Endothelial cell of umbilical vein (primary cell): ENCODE measurements at regions not wholly inside any gene's neighbourhood (a gene's known extent, or its start where the extent isn't known, plus 50 kb on each side); places are given as distances from the start of the nearest gene placed in this dataset.

Source experiments
- BruUV-seq: library from RNA; stranded (reverse); fragments of 400-500 nt; replicated peaks from 2 replicates; lab custom pipeline; 2021; lab: Mats Ljungman, UMichigan
- CTCF ChIA-PET: fragments of 300-600, 350-600 bp; sonication (Branson Sonifier 250); formaldehyde crosslinking; loops from one replicate; lab custom pipeline; 2021; ENCODE audit warnings: antibody characterized with exemption, inconsistent platforms; lab: Charles Lee
- POLR2A ChIA-PET: fragments of 300-600, 350-600 bp; sonication (Branson Sonifier 250); formaldehyde crosslinking; loops from one replicate; lab custom pipeline; 2021; ENCODE audit warnings: antibody characterized with exemption, inconsistent platforms; lab: Charles Lee
- DNase-seq: peaks from one replicate; pipeline ENCODE4 v3.0.0-alpha.2; 2011; ENCODE audit warnings: low read depth, low spot score
- FAIRE-seq: peaks from 2 replicates; lab custom pipeline; 2011; peaks lifted over from hg19 to GRCh38; lab: Jason Lieb, UNC
- H2AFZ ChIP-seq: 2 replicates; pipeline ENCODE4 v1.6.0; 2012; ENCODE audit warnings: low read depth, low read length, control low read depth, inconsistent platforms
- H3K27ac ChIP-seq: 2 replicates; pipeline ENCODE4 v1.5.1; 2011; ENCODE audit warnings: low read depth, mild to moderate bottlenecking, control low read depth, low read length, moderate library complexity; ENCODE audit not compliant: insufficient read depth
- H3K27me3 ChIP-seq, 2 experiments: 2 replicates each; pipeline versions ENCODE4 v1.6.0 to v1.6.1; 2011; ENCODE audit warnings: low read length in 2 of 2, mixed read lengths in 1 of 2; ENCODE audit not compliant: control insufficient read depth in 2 of 2, insufficient read depth in 2 of 2
- H3K36me3 ChIP-seq, 2 experiments: 2 replicates in 1 of 2; 3 replicates in 1 of 2; pipeline ENCODE4 v1.5.1; 2011; ENCODE audit warnings: low read length in 2 of 2, mild to moderate bottlenecking in 1 of 2, moderate library complexity in 1 of 2; ENCODE audit not compliant: control insufficient read depth in 2 of 2, insufficient read depth in 2 of 2; ENCODE audit errors: extremely low read depth in 1 of 2
- H3K4me1 ChIP-seq: 3 replicates; pipeline ENCODE4 v1.5.1; 2011; ENCODE audit warnings: mild to moderate bottlenecking, low read length; ENCODE audit not compliant: control insufficient read depth, insufficient read depth; ENCODE audit errors: extremely low read depth
- H3K4me2 ChIP-seq: 2 replicates; pipeline ENCODE4 v1.6.1; 2011; ENCODE audit warnings: low read length, control low read depth, mixed read lengths; ENCODE audit not compliant: insufficient read depth
- H3K4me3 ChIP-seq, 3 experiments: fragments of 200-600 bp in 1 of 3; sonication (generic), shearing (Covaris generic) in 1 of 3; replicated peaks in 1 of 3; 2 replicates each; pipeline ENCODE4 v1.5.1; 2011 to 2016; ENCODE audit warnings: control low read depth in 3 of 3, low read length in 3 of 3, mild to moderate bottlenecking in 2 of 3, inconsistent platforms in 1 of 3, low read depth in 1 of 3, moderate library complexity in 1 of 3; ENCODE audit not compliant: insufficient read depth in 1 of 3
- H3K79me2 ChIP-seq: 2 replicates; pipeline ENCODE4 v1.6.0; 2012; ENCODE audit warnings: low read length, inconsistent platforms; ENCODE audit not compliant: control insufficient read depth, insufficient read depth
- H3K9ac ChIP-seq: replicated peaks from 2 replicates; pipeline ENCODE3; 2011; ENCODE audit warnings: low read length, control low read depth; ENCODE audit not compliant: insufficient read depth; ENCODE audit errors: extremely low read depth
- H3K9me1 ChIP-seq: replicated peaks from 3 replicates; pipeline ENCODE4 v1.6.0; 2011; ENCODE audit warnings: mild to moderate bottlenecking, low read length; ENCODE audit not compliant: control insufficient read depth, insufficient read depth; ENCODE audit errors: extremely low read depth
- H3K9me3 ChIP-seq: replicated peaks from 2 replicates; pipeline ENCODE4 v1.5.1; 2012; ENCODE audit warnings: low read length, inconsistent platforms; ENCODE audit not compliant: control insufficient read depth, insufficient read depth
- H4K20me1 ChIP-seq: replicated peaks from 2 replicates; pipeline ENCODE3; 2011; ENCODE audit warnings: mild to moderate bottlenecking, low read length; ENCODE audit not compliant: control insufficient read depth, insufficient read depth; ENCODE audit errors: extremely low read depth
- EZH2 ChIP-seq: IDR thresholded peaks from 2 replicates; pipeline ENCODE4 v1.6.1; 2012; ENCODE audit warnings: borderline replicate concordance, low read depth, mild to moderate bottlenecking, moderate library complexity, low read length, inconsistent platforms; ENCODE audit not compliant: severe bottlenecking
- FOS ChIP-seq: IDR thresholded peaks from 2 replicates; pipeline ENCODE4 v1.6.1; 2011; ENCODE audit warnings: mild to moderate bottlenecking, low read length, moderate library complexity, borderline replicate concordance; ENCODE audit not compliant: insufficient read depth
- GATA2 ChIP-seq: IDR thresholded peaks from 2 replicates; pipeline ENCODE4 v1.7.0; 2011; ENCODE audit warnings: low read depth, mild to moderate bottlenecking, moderate library complexity, mixed read lengths, low read length; ENCODE audit not compliant: insufficient read length, insufficient read depth
- JUN ChIP-seq: IDR thresholded peaks from 2 replicates; pipeline ENCODE4 v1.6.1; 2011; ENCODE audit warnings: borderline replicate concordance, low read depth; ENCODE audit not compliant: insufficient read length, insufficient read depth
- MYC ChIP-seq: IDR thresholded peaks from one replicate; pipeline ENCODE4 v1.6.1; 2011; ENCODE audit warnings: mild to moderate bottlenecking, low read depth, low read length
- POLR2A ChIP-seq: IDR thresholded peaks from 2 replicates; pipeline ENCODE4 v1.6.1; 2012; ENCODE audit warnings: low read depth, mild to moderate bottlenecking, control low read depth, low read length
- POLR2AphosphoS5 ChIP-seq: IDR thresholded peaks from 2 replicates; pipeline ENCODE4 v1.6.1; 2012; ENCODE audit warnings: low read depth, mild to moderate bottlenecking, control low read depth, low read length, moderate library complexity; ENCODE audit not compliant: insufficient read depth
- dilution Hi-C: fragments of 300-500 bp; cut with MboI; formaldehyde crosslinking; loops from one replicate; pipeline ENCODE4 v1.15.0; 2019; ENCODE audit warnings: low sequenced_read_pairs; ENCODE audit not compliant: extremely low pct_ligation_motif_present
- intact Hi-C: fragments of 100-400 bp; cut with micrococcal nuclease; formaldehyde crosslinking; loops from one replicate; pipeline ENCODE4 v1.10.0; 2022
- TF ChIP-seq, protein P1 (sequence below): IDR thresholded peaks from 2 replicates; pipeline ENCODE4 v1.6.1; 2011; ENCODE audit not compliant: insufficient read depth, insufficient read length
- TF ChIP-seq, protein P2 (sequence below), 2 donors: IDR thresholded peaks; 1 replicate in 1 of 2; 2 replicates in 1 of 2; pipeline ENCODE4 v1.5.1; 2011; ENCODE audit warnings: low read length in 2 of 2, mild to moderate bottlenecking in 2 of 2, moderate library complexity in 2 of 2, control low read depth in 1 of 2, inconsistent platforms in 1 of 2, low read depth in 1 of 2; ENCODE audit not compliant: insufficient read depth in 1 of 2; ENCODE audit errors: extremely low read depth in 1 of 2

DNA sequence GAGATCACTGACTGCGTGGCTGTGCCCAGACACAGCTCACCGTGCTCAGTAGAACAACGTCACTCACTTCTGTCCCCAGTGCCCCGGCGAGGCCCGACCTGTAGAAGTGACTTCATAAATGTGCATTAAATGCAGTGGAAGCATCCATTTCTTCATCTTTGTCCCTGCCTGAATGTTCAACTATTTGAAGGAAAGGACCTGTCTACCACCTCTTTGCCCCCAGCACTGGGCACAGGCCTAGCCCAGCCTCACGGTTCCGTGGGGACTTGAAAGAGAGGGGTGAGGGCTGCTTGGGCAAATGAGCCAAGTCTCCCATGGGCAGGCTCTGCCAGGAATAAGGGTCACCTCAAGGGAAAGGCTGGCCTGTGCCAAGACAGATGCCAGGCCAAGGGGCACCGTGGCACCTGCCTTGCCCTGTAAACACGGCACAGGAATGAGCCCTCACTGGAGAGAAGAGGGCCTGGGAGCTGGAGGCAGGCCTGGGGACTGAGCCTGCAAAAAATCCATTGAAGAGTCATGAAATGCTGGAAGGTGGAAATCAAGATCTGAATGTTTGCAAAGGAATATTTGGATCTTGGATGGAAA lies 845.3 kb downstream of the BRD1 start:
- Histone ChIP-seq H3K9me1 (no peaks in the 10 kb centered on the region), H3K79me2 (no peaks in the 10 kb centered on the region), H3K4me2 (no peak overlapping the region), H4K20me1 (no peaks in the 10 kb centered on the region), H3K27ac (no peak overlapping the region), H3K4me3 (no peak overlapping the region), H3K27me3 (no peaks in the 10 kb centered on the region), H3K36me3 (no peaks in the 10 kb centered on the region), H3K4me1 (no peaks in the 10 kb centered on the region), H3K9ac (no peak overlapping the region), H3K9me3 (peaks cover 9% of the 10 kb centered on the region), H2AFZ (no peak overlapping the region)
- intact Hi-C loops = no loop called here
- ChIA-PET POLR2A (no interaction called here), CTCF (no interaction called here)
- no peak for TF ChIP-seq EZH2
- FAIRE-seq (no peak), DNase-seq (no peak)
- no TSS peak for BruUV-seq
- dilution Hi-C loops = no loop called here

DNA sequence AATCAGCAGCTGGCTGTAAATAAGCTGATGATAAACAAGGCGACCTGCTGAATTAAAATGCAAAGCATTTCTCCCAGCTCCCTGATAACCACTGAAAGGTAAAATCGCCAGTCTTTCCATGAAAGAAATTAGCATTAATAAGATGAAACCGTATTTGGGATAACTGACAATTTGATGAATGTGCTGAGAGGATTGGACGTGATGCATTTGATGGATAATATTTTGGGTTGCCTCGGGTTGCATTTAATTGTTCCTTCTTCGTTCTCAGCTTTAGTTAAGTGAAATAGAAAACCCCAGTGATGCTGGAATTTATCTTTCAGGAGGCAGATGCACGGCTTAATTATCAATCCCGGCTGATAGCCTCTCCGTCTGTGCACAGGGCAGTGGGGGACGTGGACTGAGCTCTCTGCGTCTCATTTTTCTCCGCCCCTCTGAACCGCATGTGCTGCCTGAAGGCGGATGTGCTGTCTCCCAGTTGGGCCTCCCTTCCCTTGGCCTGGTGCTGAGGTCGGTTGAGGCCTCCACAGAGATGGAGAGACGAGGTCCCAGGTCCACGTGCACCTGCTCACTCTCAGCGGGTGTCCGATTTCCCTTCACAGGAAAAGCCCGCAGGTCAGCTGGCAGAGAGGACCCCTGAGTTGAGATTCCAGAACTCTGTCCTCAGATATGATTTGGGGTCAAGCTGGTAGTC lies 846.2 kb downstream of the BRD1 start:
- Histone ChIP-seq H3K36me3 (no peaks in the 10 kb centered on the region), H3K4me3 (no peak overlapping the region), H3K4me2 (no peak overlapping the region), H3K79me2 (no peaks in the 10 kb centered on the region), H3K9me1 (no peaks in the 10 kb centered on the region), H3K27me3 (no peaks in the 10 kb centered on the region), H2AFZ (no peak overlapping the region), H3K9ac (no peak overlapping the region), H4K20me1 (no peaks in the 10 kb centered on the region), H3K9me3 (peaks cover 10% of the 10 kb centered on the region), H3K4me1 (no peaks in the 10 kb centered on the region), H3K27ac (no peak overlapping the region)
- no TSS peak for BruUV-seq
- DNase-seq = no peak
- ChIA-PET POLR2A (no interaction called here), CTCF (no interaction called here)
- dilution Hi-C loops = no loop called here
- intact Hi-C loops = no loop called here
- TF ChIP-seq JUN (no peak), FOS (no peak), GATA2 (no peak), POLR2A (no peak), MYC (no peak), EZH2 (no peak), POLR2AphosphoS5 (no peak)
- TF ChIP-seq, protein P1, sequence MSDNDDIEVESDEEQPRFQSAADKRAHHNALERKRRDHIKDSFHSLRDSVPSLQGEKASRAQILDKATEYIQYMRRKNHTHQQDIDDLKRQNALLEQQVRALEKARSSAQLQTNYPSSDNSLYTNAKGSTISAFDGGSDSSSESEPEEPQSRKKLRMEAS = no peak
- TF ChIP-seq, protein P2, sequence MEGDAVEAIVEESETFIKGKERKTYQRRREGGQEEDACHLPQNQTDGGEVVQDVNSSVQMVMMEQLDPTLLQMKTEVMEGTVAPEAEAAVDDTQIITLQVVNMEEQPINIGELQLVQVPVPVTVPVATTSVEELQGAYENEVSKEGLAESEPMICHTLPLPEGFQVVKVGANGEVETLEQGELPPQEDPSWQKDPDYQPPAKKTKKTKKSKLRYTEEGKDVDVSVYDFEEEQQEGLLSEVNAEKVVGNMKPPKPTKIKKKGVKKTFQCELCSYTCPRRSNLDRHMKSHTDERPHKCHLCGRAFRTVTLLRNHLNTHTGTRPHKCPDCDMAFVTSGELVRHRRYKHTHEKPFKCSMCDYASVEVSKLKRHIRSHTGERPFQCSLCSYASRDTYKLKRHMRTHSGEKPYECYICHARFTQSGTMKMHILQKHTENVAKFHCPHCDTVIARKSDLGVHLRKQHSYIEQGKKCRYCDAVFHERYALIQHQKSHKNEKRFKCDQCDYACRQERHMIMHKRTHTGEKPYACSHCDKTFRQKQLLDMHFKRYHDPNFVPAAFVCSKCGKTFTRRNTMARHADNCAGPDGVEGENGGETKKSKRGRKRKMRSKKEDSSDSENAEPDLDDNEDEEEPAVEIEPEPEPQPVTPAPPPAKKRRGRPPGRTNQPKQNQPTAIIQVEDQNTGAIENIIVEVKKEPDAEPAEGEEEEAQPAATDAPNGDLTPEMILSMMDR (IDR thresholded peaks at IDR 0.05; ENCODE audit: extremely low read depth in 1 of 2, insufficient read depth in 1 of 2, low read depth in 1 of 2, low read length in 2 of 2) = no peak
- FAIRE-seq = no peak
